IMR-90 (cell line): ENCODE measurements at regions not wholly inside any gene's neighbourhood (a gene's known extent, or its start where the extent isn't known, plus 50 kb on each side); places are given as distances from the start of the nearest gene placed in this dataset.

ENCODE experiments used
- ATAC-seq: fragments of 200-7000 bp; cut with Tn5 transposase; 2 replicates; pipeline ENCODE4 v1.9.1; 2020; ENCODE audit warnings: low read depth, mild to moderate bottlenecking, moderate library complexity
- BruUV-seq: library from RNA; stranded (reverse); fragments of 400-500 nt; replicated peaks from 2 replicates; lab custom pipeline; 2021; lab: Mats Ljungman, UMichigan
- CTCF ChIA-PET: fragments of 300-600 bp; formaldehyde crosslinking; extraction: SDS; loops from one replicate; lab custom pipeline; 2021; ENCODE audit warnings: antibody characterized with exemption; lab: Yijun Ruan, JAX
- POLR2A ChIA-PET: fragments of 300-600 bp; sonication (Branson Sonifier 250); formaldehyde crosslinking; loops from one replicate; lab custom pipeline; 2022; ENCODE audit warnings: antibody characterized with exemption; ENCODE audit not compliant: unreplicated experiment; lab: Charles Lee
- DNase-seq: peaks from one replicate; pipeline ENCODE4 v3.0.0; 2013
- H2AFZ ChIP-seq: replicated peaks from 2 replicates; pipeline ENCODE3; 2013; ENCODE audit warnings: low read length, mild to moderate bottlenecking; ENCODE audit not compliant: poor library complexity
- H2AK5ac ChIP-seq: 2 replicates; pipeline ENCODE4 v1.6.1; 2013; ENCODE audit warnings: low read depth, low read length, inconsistent platforms
- H2AK9ac ChIP-seq: replicated peaks from 2 replicates; pipeline ENCODE3; 2013; ENCODE audit warnings: mild to moderate bottlenecking, low read depth, low read length, moderate library complexity; ENCODE audit not compliant: poor library complexity
- H2BK120ac ChIP-seq: 2 replicates; pipeline ENCODE4 v1.6.1; 2013; ENCODE audit warnings: low read depth, low read length, inconsistent platforms
- H2BK15ac ChIP-seq: 3 replicates; pipeline ENCODE4 v1.6.1; 2013; ENCODE audit warnings: low read depth, low read length, inconsistent platforms
- H2BK20ac ChIP-seq: 2 replicates; pipeline ENCODE4 v1.6.1; 2013; ENCODE audit warnings: low read depth, mild to moderate bottlenecking, inconsistent platforms, low read length, moderate library complexity
- H2BK5ac ChIP-seq: 2 replicates; pipeline ENCODE4 v1.6.1; 2013; ENCODE audit warnings: mild to moderate bottlenecking, low read depth, low read length, inconsistent platforms; ENCODE audit not compliant: poor library complexity, severe bottlenecking
- H3K14ac ChIP-seq: replicated peaks from 2 replicates; pipeline ENCODE4 v1.6.1; 2013; ENCODE audit warnings: low read depth, low read length, inconsistent platforms
- H3K18ac ChIP-seq: 2 replicates; pipeline ENCODE4 v1.6.1; 2013; ENCODE audit warnings: low read depth, low read length, control low read depth
- H3K23ac ChIP-seq: 2 replicates; pipeline ENCODE4 v1.6.1; 2013; ENCODE audit warnings: low read depth, low read length, inconsistent platforms
- H3K27ac ChIP-seq: 2 replicates; pipeline ENCODE4 v1.5.1; 2013; ENCODE audit warnings: mild to moderate bottlenecking, control low read depth, low read length; ENCODE audit not compliant: insufficient read depth
- H3K27me3 ChIP-seq: 2 replicates; pipeline ENCODE4 v1.6.1; 2013; ENCODE audit warnings: low read length; ENCODE audit not compliant: control insufficient read depth, insufficient read depth
- H3K36me3 ChIP-seq: 2 replicates; pipeline ENCODE4 v1.6.1; 2013; ENCODE audit warnings: low read length, mixed read lengths; ENCODE audit not compliant: control insufficient read depth, insufficient read depth
- H3K4ac ChIP-seq: 2 replicates; pipeline ENCODE4 v1.6.1; 2013; ENCODE audit warnings: low read depth, low read length, inconsistent platforms
- H3K4me1 ChIP-seq: 2 replicates; pipeline ENCODE4 v1.6.1; 2013; ENCODE audit warnings: low read length, mixed read lengths; ENCODE audit not compliant: control insufficient read depth, insufficient read depth
- H3K4me2 ChIP-seq: 2 replicates; pipeline ENCODE4 v1.6.1; 2013; ENCODE audit warnings: low read depth, mild to moderate bottlenecking, control low read depth, low read length, moderate library complexity
- H3K4me3 ChIP-seq: 2 replicates; pipeline ENCODE4 v1.5.1; 2013; ENCODE audit warnings: low read depth, mild to moderate bottlenecking, control low read depth, low read length, moderate library complexity; ENCODE audit not compliant: insufficient read depth
- H3K56ac ChIP-seq: 2 replicates; pipeline ENCODE4 v1.6.1; 2013; ENCODE audit warnings: low read length, inconsistent platforms; ENCODE audit not compliant: insufficient read depth; ENCODE audit errors: extremely low read depth
- H3K79me1 ChIP-seq, 2 experiments: 2 replicates each; pipeline ENCODE4 v1.6.1; 2013; ENCODE audit warnings: low read length in 2 of 2, inconsistent platforms in 1 of 2, low read depth in 1 of 2
- H3K9ac ChIP-seq: 2 replicates; pipeline ENCODE4 v1.6.1; 2013; ENCODE audit warnings: low read depth, low read length, control low read depth
- H3K9me1 ChIP-seq: 2 replicates; pipeline ENCODE4 v1.6.1; 2013; ENCODE audit warnings: low read length, inconsistent platforms; ENCODE audit not compliant: insufficient read depth
- H3K9me3 ChIP-seq: 2 replicates; pipeline ENCODE4 v1.6.1; 2013; ENCODE audit warnings: low read length; ENCODE audit not compliant: control insufficient read depth, insufficient read depth
- H4K20me1 ChIP-seq: 2 replicates; pipeline ENCODE4 v1.6.1; 2013; ENCODE audit warnings: low read length, inconsistent platforms; ENCODE audit not compliant: insufficient read depth
- H4K5ac ChIP-seq: 2 replicates; pipeline ENCODE4 v1.6.1; 2013; ENCODE audit warnings: mild to moderate bottlenecking, low read depth, low read length, control low read depth
- H4K8ac ChIP-seq, 2 experiments: 2 replicates each; pipeline ENCODE4 v1.6.1; 2013; ENCODE audit warnings: low read depth in 2 of 2, low read length in 2 of 2, control low read depth in 1 of 2, inconsistent platforms in 1 of 2
- H4K91ac ChIP-seq: 2 replicates; pipeline ENCODE4 v1.6.1; 2013; ENCODE audit warnings: low read depth, low read length, inconsistent platforms; ENCODE audit not compliant: insufficient read depth
- CEBPB ChIP-seq: IDR thresholded peaks from 2 replicates; pipeline ENCODE4 v1.6.1; 2012; ENCODE audit warnings: low read depth, low read length, improper control_type of control experiment
- CHD1 ChIP-seq: IDR thresholded peaks from 2 replicates; pipeline ENCODE4 v1.6.1; 2012; ENCODE audit warnings: low read depth, low read length, improper control_type of control experiment
- CTCF ChIP-seq: conservative IDR thresholded peaks from 2 replicates; pipeline ENCODE4 v1.5.1; 2012; ENCODE audit warnings: mild to moderate bottlenecking, low read depth, low read length, improper control_type of control experiment
- ELK1 ChIP-seq: fragments of 150-350 bp; IDR thresholded peaks from 2 replicates; pipeline ENCODE4 v1.6.1; 2016; ENCODE audit warnings: low read depth, mild to moderate bottlenecking, low read length, moderate library complexity, borderline replicate concordance
- FOS ChIP-seq: fragments of 150-350 bp; IDR thresholded peaks from 2 replicates; pipeline ENCODE4 v1.6.1; 2016; ENCODE audit warnings: low read depth, low read length
- MAFK ChIP-seq: IDR thresholded peaks from 2 replicates; pipeline ENCODE4 v1.6.1; 2012; ENCODE audit warnings: low read depth, low read length, improper control_type of control experiment
- MAZ ChIP-seq: IDR thresholded peaks from 2 replicates; pipeline ENCODE4 v1.6.1; 2012; ENCODE audit warnings: low read depth, mild to moderate bottlenecking, low read length, improper control_type of control experiment, moderate library complexity, borderline replicate concordance
- NFE2L2 ChIP-seq: fragments of 150-350 bp; IDR thresholded peaks from 2 replicates; pipeline ENCODE4 v1.6.1; 2016; ENCODE audit warnings: low read depth, mild to moderate bottlenecking, low read length
- POLR2A ChIP-seq: IDR thresholded peaks from 2 replicates; pipeline ENCODE4 v1.6.1; 2012; ENCODE audit warnings: mild to moderate bottlenecking, low read depth, low read length
- RAD21 ChIP-seq: IDR thresholded peaks from 2 replicates; pipeline ENCODE4 v1.6.1; 2012; ENCODE audit warnings: low read length, improper control_type of control experiment
- RFX5 ChIP-seq: IDR thresholded peaks from 2 replicates; pipeline ENCODE4 v1.8.0; 2012; ENCODE audit warnings: low read depth, mild to moderate bottlenecking, low read length, moderate library complexity
- SMC3 ChIP-seq: fragments of 150-350 bp; IDR thresholded peaks from 2 replicates; pipeline ENCODE4 v1.6.1; 2016; ENCODE audit warnings: low read depth, mild to moderate bottlenecking, antibody characterized with exemption, low read length, moderate library complexity
- USF2 ChIP-seq: fragments of 150-350 bp; IDR thresholded peaks from 2 replicates; pipeline ENCODE4 v1.6.1; 2017; ENCODE audit warnings: mild to moderate bottlenecking, antibody characterized with exemption, low read length, low read depth
- WGBS, 2 experiments: methylation state at CpG; one replicate each; pipeline versions ENCODE4 v1.1.5 to v1.1.7; 2013; ENCODE audit warnings: missing lambda C conversion rate in 2 of 2; ENCODE audit not compliant: insufficient read length in 1 of 2; ENCODE audit errors: extremely low coverage in 2 of 2; 5-methylcytosine and 5-hydroxymethylcytosine counted together
- dilution Hi-C: fragments of 300-500 bp; cut with HindIII; formaldehyde crosslinking; loops from one replicate; pipeline ENCODE4 v1.14.3; 2018; ENCODE audit warnings: low sequenced_read_pairs; ENCODE audit not compliant: unreplicated experiment
- in situ Hi-C: fragments of 300-500 bp; cut with MboI; formaldehyde crosslinking; loops from 3 replicates; pipeline ENCODE4 v1.14.3; 2019; ENCODE audit warnings: low sequenced_read_pairs, inconsistent platforms, mixed read lengths
- intact Hi-C: fragments of 100-400 bp; cut with micrococcal nuclease; formaldehyde crosslinking; loops from 2 replicates; pipeline ENCODE4 v1.10.0; 2022

- in situ Hi-C loops, result no loop called here
- 80% methylated on average over 1 of the region's 6 CpGs; no CpG with 5 or more reads in 1 of the 2 experiments for WGBS, 2 experiments
- no peak overlapping the region for H4K8ac ChIP-seq
- no peak overlapping the region for H2AK5ac ChIP-seq
- no peaks in the 10 kb centered on the region for H3K36me3 ChIP-seq
- H3K9ac ChIP-seq, result no peak overlapping the region
- H4K91ac ChIP-seq, result no peak overlapping the region
- H4K5ac ChIP-seq, result no peak overlapping the region
- H3K9me3 ChIP-seq, result no peaks in the 10 kb centered on the region
- H3K4ac ChIP-seq, result no peak overlapping the region
- no peaks in the 10 kb centered on the region for H3K9me1 ChIP-seq
- no TSS peak for BruUV-seq
- H2BK20ac ChIP-seq, result no peak overlapping the region
- intact Hi-C loops, result no loop called here
- no peaks in the 10 kb centered on the region for H4K20me1 ChIP-seq
- H2AK9ac ChIP-seq, result no peak overlapping the region
- H2BK5ac ChIP-seq, result no peak overlapping the region
- no peak overlapping the region for H2BK15ac ChIP-seq
- H2AFZ ChIP-seq, result no peak overlapping the region
- H3K79me1 ChIP-seq, result no peaks in the 10 kb centered on the region
- no peak overlapping the region for H3K27ac ChIP-seq
- ATAC-seq, result no peak
- dilution Hi-C loops, result no loop called here
- H3K27me3 ChIP-seq, result peaks cover 11% of the 10 kb centered on the region
- POLR2A ChIA-PET, result no interaction called here
- DNase-seq, result no peak
- H2BK120ac ChIP-seq, result no peak overlapping the region
- H3K56ac ChIP-seq, result no peak overlapping the region
- no peak overlapping the region; the same call in 1 of the 2 replicates for H3K23ac ChIP-seq
- CTCF ChIA-PET, result no interaction called here
- no peak overlapping the region for H3K14ac ChIP-seq
- H3K4me3 ChIP-seq, result no peak overlapping the region
- H3K4me2 ChIP-seq, result no peak overlapping the region
- H3K4me1 ChIP-seq, result no peaks in the 10 kb centered on the region
- TF ChIP-seq POLR2A, result no peak
- no peak for TF ChIP-seq USF2
- no peak for TF ChIP-seq MAZ
- no peak for TF ChIP-seq RFX5
- TF ChIP-seq CHD1, result no peak
- TF ChIP-seq NFE2L2, result no peak
- no peak for TF ChIP-seq RAD21
- TF ChIP-seq FOS, result no peak
- TF ChIP-seq CTCF, result no peak
- TF ChIP-seq SMC3, result no peak
- TF ChIP-seq ELK1, result no peak
- no peak for TF ChIP-seq CEBPB
- no peak for TF ChIP-seq MAFK
- H3K18ac ChIP-seq, result no peak overlapping the region
These were observed 190.1 kb downstream of the CDCA7 start for GRCh38 chr2:173544641-173545363.
